ENCODE measurements at regions not wholly inside any gene's neighbourhood (a gene's known extent, or its start where the extent isn't known, plus 50 kb on each side); places are given as distances from the start of the nearest gene placed in this dataset.

- no peak overlapping the region for H2BK20ac ChIP-seq (ENCODE audit: low read depth, low read length, poor library complexity, severe bottlenecking)
- H3T11ph ChIP-seq (ENCODE audit: low read length): no peak overlapping the region
- H2AK5ac ChIP-seq (ENCODE audit: insufficient read length, low read length): no peak overlapping the region
- no peaks in the 10 kb centered on the region for H3K4me1 ChIP-seq (ENCODE audit: insufficient read depth, low read length)
- no peak overlapping the region for H2BK5ac ChIP-seq (ENCODE audit: insufficient read length, low read length)
- H3K23ac ChIP-seq (ENCODE audit: insufficient read length, low read depth, low read length): no peak overlapping the region
- H3K4ac ChIP-seq (ENCODE audit: low read depth, low read length): no peak overlapping the region
- Mint-ChIP-seq H3K27me3 (ENCODE audit: low read depth) (no peaks in the 10 kb centered on the region), H3K27ac (no peak overlapping the region), H3K36me3 (ENCODE audit: insufficient read depth in 1 of 3, low read depth in 3 of 3) (no peaks in the 10 kb centered on the region), H3K4me3 (no peak overlapping the region), H3K4me1 (no peaks in the 10 kb centered on the region), H3K9me3 (no peaks in the 10 kb centered on the region; a peak in 2 of 5 replicates)
- no peak overlapping the region for H4K5ac ChIP-seq (ENCODE audit: insufficient read length, low read depth, low read length)
- H4K8ac ChIP-seq (replicated peaks; ENCODE audit: insufficient read length, low read depth, low read length): no peak overlapping the region
- H3K27ac ChIP-seq (ENCODE audit: insufficient read length, low read depth, low read length): no peak overlapping the region
- no peaks in the 10 kb centered on the region for H3K23me2 ChIP-seq (ENCODE audit: insufficient read length, low read depth, low read length, poor library complexity, severe bottlenecking)
- H4K91ac ChIP-seq (ENCODE audit: insufficient read length, low read depth, low read length): no peak overlapping the region
- H2BK120ac ChIP-seq (ENCODE audit: low read depth, low read length, poor library complexity, severe bottlenecking): no peak overlapping the region
- H2BK15ac ChIP-seq (ENCODE audit: low read depth, low read length): no peak overlapping the region
- H3K18ac ChIP-seq (ENCODE audit: insufficient read length, low read depth, low read length): no peak overlapping the region
- H3K79me2 ChIP-seq (ENCODE audit: insufficient read depth, low read length): no peaks in the 10 kb centered on the region
- no peak overlapping the region for H3K14ac ChIP-seq (ENCODE audit: insufficient read depth, low read length)
- H3K56ac ChIP-seq (ENCODE audit: insufficient read length, low read depth, low read length): no peak overlapping the region
- no peaks in the 10 kb centered on the region for H3K79me1 ChIP-seq (ENCODE audit: insufficient read depth, low read depth, low read length, poor library complexity, severe bottlenecking)
- H2AFZ ChIP-seq (ENCODE audit: low read length): no peak overlapping the region
- TF ChIP-seq CTCF (conservative IDR thresholded peaks at IDR 0.05): no peak
- no peaks in the 10 kb centered on the region for H3K9me3 ChIP-seq (ENCODE audit: control insufficient read depth, low read depth, low read length)
- H3K4me2 ChIP-seq (ENCODE audit: insufficient read depth, insufficient read length, low read length): no peak overlapping the region
- WGBS (ENCODE audit: extremely low coverage, insufficient read length, low lambda C conversion rate): no CpG with 5 or more reads among the region's 4 CpGs
- no peak overlapping the region for H3K9ac ChIP-seq (ENCODE audit: extremely low read depth, insufficient read length, low read length)
- no peaks in the 10 kb centered on the region for H4K20me1 ChIP-seq (ENCODE audit: control insufficient read depth, insufficient read depth, insufficient read length)
- DNase-seq: no peak
- no peak overlapping the region for H2BK12ac ChIP-seq (ENCODE audit: insufficient read length, low read depth, low read length)
- H3K27me3 ChIP-seq (ENCODE audit: insufficient read depth, low read length): no peaks in the 10 kb centered on the region
Measured at GRCh38 chr6:22766979-22767378, 197.6 kb downstream of the HDGFL1 start.
